HEK293 (cell line): ENCODE measurements at regions not wholly inside any gene's neighbourhood (a gene's known extent, or its start where the extent isn't known, plus 50 kb on each side); places are given as distances from the start of the nearest gene placed in this dataset.
A peak's percentile ranks its signal among the peaks of the same experiment; 100 is the strongest.

Source experiments
- CTCF ChIA-PET: fragments of 350-600 bp; formaldehyde crosslinking; extraction: SDS; loops from one replicate; lab custom pipeline; 2021; ENCODE audit warnings: antibody characterized with exemption; lab: Yijun Ruan, JAX
- POLR2A ChIA-PET: fragments of 300-600 bp; formaldehyde crosslinking; extraction: SDS; loops from one replicate; lab custom pipeline; 2020; ENCODE audit warnings: antibody characterized with exemption, inconsistent platforms; lab: Yijun Ruan, JAX
- H3K27ac ChIP-seq: fragments of 200-500 bp; sonication (Bioruptor generic); 2 replicates; pipeline ENCODE4 v1.5.1; 2014; ENCODE audit warnings: low read depth, low read length, control low read depth, inconsistent platforms; ENCODE audit errors: extremely low read depth
- H3K36me3 ChIP-seq, 2 experiments: fragments of 200-500 bp in 1 of 2; sonication (Bioruptor generic) in 1 of 2; 1 replicate in 1 of 2; 2 replicates in 1 of 2; pipeline ENCODE4 v1.5.1; 2014 to 2017; ENCODE audit warnings: inconsistent platforms in 2 of 2, low read length in 2 of 2; ENCODE audit not compliant: control insufficient read depth in 2 of 2, insufficient read depth in 1 of 2
- H3K4me1 ChIP-seq: fragments of 200-500 bp; sonication (Bioruptor generic); 2 replicates; pipeline ENCODE4 v1.5.1; 2014; ENCODE audit warnings: mild to moderate bottlenecking, low read length, inconsistent platforms; ENCODE audit not compliant: control insufficient read depth, insufficient read depth
- H3K4me3 ChIP-seq: 2 replicates; pipeline ENCODE4 v1.5.1; 2011; ENCODE audit warnings: low read depth, mild to moderate bottlenecking, control low read depth, low read length, moderate library complexity
- H3K9me3 ChIP-seq: fragments of 200-500 bp; sonication (Bioruptor generic); 2 replicates; pipeline ENCODE4 v1.5.1; 2014; ENCODE audit warnings: low read depth, low read length, inconsistent platforms; ENCODE audit not compliant: control insufficient read depth, insufficient read depth
- CTCF ChIP-seq: fragments of 450-650 bp; formaldehyde crosslinking; IDR thresholded peaks from 2 replicates; pipeline ENCODE4 v1.5.1; 2016; ENCODE audit warnings: missing biosample characterization, missing genetic modification characterization
- KLF1 ChIP-seq: fragments of 450-650 bp; formaldehyde crosslinking; IDR thresholded peaks from 2 replicates; pipeline ENCODE4 v1.5.1; 2016; ENCODE audit warnings: missing biosample characterization, missing genetic modification characterization
- OSR2 ChIP-seq: fragments of 450-650 bp; formaldehyde crosslinking; IDR thresholded peaks from 2 replicates; pipeline ENCODE4 v1.5.1; 2016; ENCODE audit warnings: missing biosample characterization, missing genetic modification characterization
- TCF7L2 ChIP-seq: IDR thresholded peaks from 2 replicates; pipeline ENCODE4 v1.6.1; 2011; ENCODE audit warnings: low read depth, mild to moderate bottlenecking, inconsistent platforms, low read length, moderate library complexity, borderline replicate concordance
- ZBTB26 ChIP-seq: fragments of 450-650 bp; formaldehyde crosslinking; optimal IDR thresholded peaks from 2 replicates; pipeline ENCODE3; 2016; ENCODE audit warnings: missing biosample characterization, mild to moderate bottlenecking, missing genetic modification characterization
- ZIC2 ChIP-seq: fragments of 450-650 bp; formaldehyde crosslinking; IDR thresholded peaks from 2 replicates; pipeline ENCODE4 v1.5.1; 2016; ENCODE audit warnings: missing biosample characterization, missing genetic modification characterization
- ZNF148 ChIP-seq: fragments of 450-650 bp; formaldehyde crosslinking; IDR thresholded peaks from 2 replicates; pipeline ENCODE4 v1.5.0; 2017; ENCODE audit warnings: missing biosample characterization, missing genetic modification characterization, borderline replicate concordance
- ZNF175 ChIP-seq: fragments of 450-650 bp; formaldehyde crosslinking; IDR thresholded peaks from 2 replicates; pipeline ENCODE4 v1.5.1; 2016; ENCODE audit warnings: missing biosample characterization, missing genetic modification characterization
- ZNF223 ChIP-seq: fragments of 450-650 bp; formaldehyde crosslinking; IDR thresholded peaks from 2 replicates; pipeline ENCODE4 v1.5.1; 2016; ENCODE audit warnings: missing biosample characterization, missing genetic modification characterization
- ZNF23 ChIP-seq: fragments of 450-650 bp; formaldehyde crosslinking; IDR thresholded peaks from 2 replicates; pipeline ENCODE4 v1.5.1; 2016; ENCODE audit warnings: missing biosample characterization, missing genetic modification characterization, borderline replicate concordance
- ZNF394 ChIP-seq: fragments of 450-650 bp; formaldehyde crosslinking; IDR thresholded peaks from 2 replicates; pipeline ENCODE4 v1.5.1; 2016; ENCODE audit warnings: missing biosample characterization, missing genetic modification characterization, mild to moderate bottlenecking, moderate library complexity, borderline replicate concordance
- ZNF529 ChIP-seq: fragments of 450-650 bp; formaldehyde crosslinking; IDR thresholded peaks from 2 replicates; pipeline ENCODE4 v1.5.1; 2017; ENCODE audit warnings: missing genetic modification characterization, missing biosample characterization; ENCODE audit not compliant: insufficient replicate concordance
- ZNF560 ChIP-seq: fragments of 450-650 bp; formaldehyde crosslinking; IDR thresholded peaks from 2 replicates; pipeline ENCODE4 v1.5.1; 2017; ENCODE audit warnings: missing biosample characterization, missing genetic modification characterization, borderline replicate concordance
- ZNF639 ChIP-seq: fragments of 450-650 bp; formaldehyde crosslinking; IDR thresholded peaks from 2 replicates; pipeline ENCODE4 v1.5.1; 2016; ENCODE audit warnings: missing biosample characterization, missing genetic modification characterization
- ZSCAN18 ChIP-seq: fragments of 450-650 bp; formaldehyde crosslinking; IDR thresholded peaks from 2 replicates; pipeline ENCODE4 v1.5.1; 2016; ENCODE audit warnings: missing biosample characterization, missing genetic modification characterization
- ZSCAN5A ChIP-seq: fragments of 450-650 bp; formaldehyde crosslinking; IDR thresholded peaks from 2 replicates; pipeline ENCODE4 v1.5.1; 2016; ENCODE audit warnings: missing biosample characterization, missing genetic modification characterization

- TF ChIP-seq ZSCAN5A (tag by site-specific recombination): no peak
These were observed 172.7 kb upstream of the GSC start (continued) for GRCh38 chr14:94942601-94943000.

GRCh38 chr14:94941311-94941710 lies 171.4 kb upstream of the GSC start:
- no peaks in the 10 kb centered on the region for H3K9me3 ChIP-seq
- ChIA-PET POLR2A (no interaction called here), CTCF (no interaction called here)
- H3K36me3 ChIP-seq: no peaks in the 10 kb centered on the region
- H3K4me3 ChIP-seq: no peak overlapping the region
- TF ChIP-seq CTCF: no peak
- no peak for TF ChIP-seq ZSCAN18 (tag by site-specific recombination)
- TF ChIP-seq ZNF560 (tag by site-specific recombination): no peak
- TF ChIP-seq ZNF23 (tag by site-specific recombination): no peak
- TF ChIP-seq TCF7L2: no peak
- TF ChIP-seq KLF1 (tag by site-specific recombination): no peak
- TF ChIP-seq ZNF175 (tag by site-specific recombination): no peak
- TF ChIP-seq ZBTB26 (tag by site-specific recombination): no peak
- TF ChIP-seq ZNF148: no peak
- H3K4me1 ChIP-seq: no peaks in the 10 kb centered on the region
- no peak overlapping the region for H3K27ac ChIP-seq

- Histone ChIP-seq H3K4me1 (no peaks in the 10 kb centered on the region), H3K36me3 (no peaks in the 10 kb centered on the region), H3K4me3 (no peak overlapping the region), H3K9me3 (no peaks in the 10 kb centered on the region), H3K27ac (no peak overlapping the region)
- ChIA-PET POLR2A (interaction anchor here (0.6 kb wide), 1 partner anchor 75 kb away, joined by 3 read pairs; no protein-coding TSS in a partner anchor), CTCF (no interaction called here)
- TF ChIP-seq ZNF529 (tag by site-specific recombination): no peak
- TF ChIP-seq ZNF223 (tag by site-specific recombination): no peak
- TF ChIP-seq ZNF639 (tag by site-specific recombination): no peak
- no peak for TF ChIP-seq ZNF394 (tag by site-specific recombination)
- TF ChIP-seq ZIC2 (tag by site-specific recombination): peak; percentile 72
- TF ChIP-seq OSR2 (tag by site-specific recombination): no peak
These were observed 170.5 kb upstream of the GSC start for GRCh38 chr14:94940263-94940993.
